K562 (cell line): ENCODE measurements at regions not wholly inside any gene's neighbourhood (a gene's known extent, or its start where the extent isn't known, plus 50 kb on each side); places are given as distances from the start of the nearest gene placed in this dataset.

Source experiments
- ATAC-seq: fragments of 200-7000 bp; cut with Tn5 transposase; 3 replicates; pipeline ENCODE4 v1.9.1; 2020; ENCODE audit warnings: moderate library complexity
- BruUV-seq: library from RNA; stranded (reverse); fragments of 400-500 nt; replicated peaks from 2 replicates; lab custom pipeline; 2021; lab: Mats Ljungman, UMichigan
- CTCF ChIA-PET: fragments of 300-600 bp; formaldehyde crosslinking; extraction: SDS; loops from one replicate; lab custom pipeline; 2021; ENCODE audit warnings: low intra/inter-chr PET ratio; lab: Yijun Ruan, JAX
- POLR2A ChIA-PET: fragments of 300-600, 350-650 bp; sonication (Branson Sonifier 250); formaldehyde crosslinking; extraction: SDS; loops from one replicate; lab custom pipeline; 2021; ENCODE audit warnings: antibody characterized with exemption, inconsistent platforms; lab: Yijun Ruan, JAX
- DNase-seq, 4 experiments: peaks; one replicate each; pipeline versions ENCODE4 v3.0.0 to v3.0.0-alpha.2; 2011 to 2018; ENCODE audit warnings: low spot score in 3 of 4, mixed read lengths in 3 of 4; ENCODE audit errors: extremely low read depth in 1 of 4
- FAIRE-seq: peaks from 2 replicates; lab custom pipeline; 2011; peaks lifted over from hg19 to GRCh38; lab: Jason Lieb, UNC
- H2AFZ ChIP-seq: 2 replicates; pipeline ENCODE4 v1.6.0; 2011; ENCODE audit warnings: low read depth, low read length, control low read depth, inconsistent platforms
- H3K27ac ChIP-seq: fragments of 200-600 bp; 3 replicates; pipeline ENCODE4 v1.8.0; 2011; ENCODE audit warnings: low read depth, mild to moderate bottlenecking, control low read depth, inconsistent platforms, low read length, moderate library complexity, mixed read lengths; ENCODE audit errors: extremely low read depth
- H3K27me3 ChIP-seq, 2 experiments: fragments of 300-600 bp in 1 of 2; 2 replicates in 1 of 2; 3 replicates in 1 of 2; pipeline versions ENCODE4 v1.6.0 to v1.8.0; 2011; ENCODE audit warnings: inconsistent platforms in 2 of 2, low read length in 2 of 2, mild to moderate bottlenecking in 1 of 2, mixed read lengths in 1 of 2, moderate library complexity in 1 of 2; ENCODE audit not compliant: control insufficient read depth in 2 of 2, insufficient read depth in 2 of 2
- H3K36me3 ChIP-seq: fragments of 300-600 bp; 3 replicates; pipeline ENCODE4 v1.8.0; 2011; ENCODE audit warnings: mild to moderate bottlenecking, low read length, inconsistent platforms; ENCODE audit not compliant: control insufficient read depth, insufficient read depth
- H3K4me1 ChIP-seq, 2 experiments: fragments of 200-600 bp in 1 of 2; replicated peaks in 1 of 2; 2 replicates in 1 of 2; 3 replicates in 1 of 2; pipeline versions ENCODE4 v1.5.1 to v1.8.0; 2011; ENCODE audit warnings: inconsistent platforms in 2 of 2, low read length in 2 of 2, mild to moderate bottlenecking in 1 of 2, mixed read lengths in 1 of 2, moderate library complexity in 1 of 2; ENCODE audit not compliant: control insufficient read depth in 2 of 2, insufficient read depth in 2 of 2
- H3K4me2 ChIP-seq: 2 replicates; pipeline ENCODE4 v1.6.1; 2011; ENCODE audit warnings: low read length, control low read depth, inconsistent platforms, mixed read lengths; ENCODE audit not compliant: insufficient read depth
- H3K4me3 ChIP-seq: fragments of 200-600 bp; sonication (generic), shearing (Covaris generic); 2 replicates; pipeline ENCODE4 v1.5.1; 2016; ENCODE audit warnings: control low read depth, inconsistent platforms
- H3K79me2 ChIP-seq: fragments of 200-600 bp; 3 replicates; pipeline ENCODE4 v1.8.0; 2011; ENCODE audit warnings: low read length, inconsistent platforms; ENCODE audit not compliant: control insufficient read depth, insufficient read depth
- H3K9ac ChIP-seq, 2 experiments: 2 replicates each; pipeline versions ENCODE4 v1.6.0 to v1.6.1; 2011; ENCODE audit warnings: low read depth in 2 of 2, low read length in 2 of 2, control low read depth in 1 of 2, inconsistent platforms in 1 of 2, mild to moderate bottlenecking in 1 of 2, mixed read lengths in 1 of 2; ENCODE audit not compliant: insufficient read depth in 1 of 2
- H3K9me1 ChIP-seq: one replicate; pipeline ENCODE4 v1.6.0; 2011; ENCODE audit warnings: inconsistent platforms, mild to moderate bottlenecking, low read length, moderate library complexity; ENCODE audit not compliant: control insufficient read depth, insufficient read depth
- H3K9me3 ChIP-seq: replicated peaks from 2 replicates; pipeline ENCODE4 v1.5.1; 2011; ENCODE audit warnings: low read depth, low read length, inconsistent platforms; ENCODE audit not compliant: control insufficient read depth, insufficient read depth
- H4K20me1 ChIP-seq: replicated peaks from 2 replicates; pipeline ENCODE4 v1.6.1; 2011; ENCODE audit warnings: low read length, inconsistent platforms, mixed read lengths; ENCODE audit not compliant: control insufficient read depth, insufficient read depth
- BHLHE40 ChIP-seq: IDR thresholded peaks from 2 replicates; pipeline ENCODE4 v1.6.1; 2011; ENCODE audit warnings: low read length, improper control_type of control experiment
- DPF2 ChIP-seq: fragments of 450-650 bp; IDR thresholded peaks from 2 replicates; pipeline ENCODE4 v1.6.1; 2016
- EGR1 ChIP-seq: fragments of 450-650 bp; conservative IDR thresholded peaks from 2 replicates; pipeline ENCODE4 v1.6.1; 2017; ENCODE audit warnings: mild to moderate bottlenecking
- FOS ChIP-seq: IDR thresholded peaks from 3 replicates; pipeline ENCODE4 v1.6.1; 2011; ENCODE audit not compliant: insufficient read length; ENCODE audit errors: extremely low read depth
- GABPA ChIP-seq: fragments of 200-800 bp; sonication (Bioruptor generic); conservative IDR thresholded peaks from 2 replicates; pipeline ENCODE4 v1.6.1; 2016; ENCODE audit warnings: low read depth, missing genetic modification characterization, missing compliant biosample characterization
- KLF1 ChIP-seq: fragments of 450-650 bp; IDR thresholded peaks from 2 replicates; pipeline ENCODE4 v1.6.1; 2016; ENCODE audit warnings: missing genetic modification characterization, missing compliant biosample characterization
- MTA3 ChIP-seq: fragments of 450-650 bp; formaldehyde crosslinking; IDR thresholded peaks from 2 replicates; pipeline ENCODE4 v1.6.1; 2017; ENCODE audit warnings: mild to moderate bottlenecking, borderline replicate concordance
- NR1H2 ChIP-seq: sonication (generic); formaldehyde crosslinking; IDR thresholded peaks from 2 replicates; pipeline ENCODE4 v1.4.0; 2020; ENCODE audit warnings: mild to moderate bottlenecking, missing genetic modification reagents
- NR2C1 ChIP-seq, 2 experiments: fragments of 450-650 bp; IDR thresholded peaks; 2 replicates each; pipeline ENCODE4 v1.6.1; 2017; ENCODE audit warnings: mild to moderate bottlenecking in 2 of 2, antibody characterized with exemption in 1 of 2, inconsistent platforms in 1 of 2, missing compliant biosample characterization in 1 of 2, missing genetic modification characterization in 1 of 2
- PHTF2 ChIP-seq: fragments of 250-450 bp; sonication (Bioruptor Pico); IDR thresholded peaks from 2 replicates; pipeline ENCODE4 v1.5.0; 2021; ENCODE audit warnings: mild to moderate bottlenecking
- POLR2G ChIP-seq: fragments of 200-400 bp; formaldehyde crosslinking; IDR thresholded peaks from 2 replicates; pipeline ENCODE4 v1.6.1; 2017; ENCODE audit warnings: low read depth, mild to moderate bottlenecking, antibody characterized with exemption, low read length, moderate library complexity
- RUNX1 ChIP-seq: sonication (generic); IDR thresholded peaks from 2 replicates; pipeline ENCODE4 v1.6.1; 2016; ENCODE audit warnings: antibody characterized with exemption, low read depth
- SIN3B ChIP-seq: fragments of 450-650 bp; IDR thresholded peaks from 2 replicates; pipeline ENCODE4 v1.6.1; 2017; ENCODE audit warnings: low read depth, mild to moderate bottlenecking, moderate library complexity
- ZNF174 ChIP-seq: fragments of 250-450 bp; sonication (Bioruptor Pico); IDR thresholded peaks from 2 replicates; pipeline ENCODE4 v1.4.0; 2020; ENCODE audit warnings: mild to moderate bottlenecking
- ZNF347 ChIP-seq: fragments of 450-650 bp; formaldehyde crosslinking; IDR thresholded peaks from 2 replicates; pipeline ENCODE4 v1.4.0; 2020; ENCODE audit warnings: low read depth, mild to moderate bottlenecking, moderate library complexity
- ZNF583 ChIP-seq: fragments of 250-450 bp; sonication (Bioruptor Pico); IDR thresholded peaks from 2 replicates; pipeline ENCODE4 v1.4.0; 2020
- WGBS: fragments of 100-300 bp; shearing (Covaris generic); methylation state at CpG from one replicate; pipeline ENCODE4 v1.1.6; 2016; ENCODE audit warnings: low coverage, mixed read lengths; ENCODE audit not compliant: insufficient coverage; ENCODE audit errors: missing lambda C conversion rate; 5-methylcytosine and 5-hydroxymethylcytosine counted together
- in situ Hi-C: fragments of 300-500 bp; cut with MboI; formaldehyde crosslinking; loops from 4 replicates; pipeline ENCODE4 v1.15.0; 2018; ENCODE audit warnings: inconsistent platforms, mixed read lengths
- intact Hi-C: fragments of 100-400 bp; cut with micrococcal nuclease; formaldehyde crosslinking; loops from 2 replicates; pipeline ENCODE4 v1.14.2; 2022
- TF ChIP-seq, protein P1 (sequence below): sonication (generic); formaldehyde crosslinking; IDR thresholded peaks from 2 replicates; pipeline ENCODE4 v1.8.0; 2023; ENCODE audit warnings: missing genetic modification reagents, mild to moderate bottlenecking, borderline replicate concordance

DNA sequence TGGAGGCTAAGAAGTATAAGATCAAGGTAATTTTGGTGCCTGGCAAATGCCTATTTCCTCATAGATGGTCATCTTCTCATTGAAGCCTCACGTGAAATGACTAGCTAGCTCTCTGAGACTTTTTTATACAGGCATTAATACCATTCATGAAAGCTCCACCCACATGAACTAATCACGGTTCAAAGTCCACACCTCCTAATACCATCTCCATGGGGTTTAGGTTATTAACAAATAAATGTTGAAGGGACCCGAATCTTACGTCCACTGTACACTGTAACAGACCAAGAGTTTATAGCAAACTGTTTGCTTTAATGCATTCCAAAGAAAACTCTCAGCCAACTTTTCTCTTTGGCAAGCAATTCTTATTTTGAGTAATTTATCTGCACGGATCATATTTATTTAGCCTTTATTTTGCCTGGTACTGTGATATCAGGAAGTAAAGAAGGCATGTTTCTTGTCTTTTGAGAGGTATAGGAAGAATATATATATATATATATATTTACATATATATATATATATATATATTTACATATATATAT, 296.1 kb upstream of the LRRC7 start:
- no peak overlapping the region for H2AFZ ChIP-seq
- 0% methylated on average over 5 of the region's 5 CpGs for WGBS
- POLR2A ChIA-PET = no interaction called here
- no peak for TF ChIP-seq ZNF583 (CRISPR knock-in tag)
- no peak for TF ChIP-seq MTA3
- TF ChIP-seq ZNF347 (CRISPR knock-in tag) = no peak
- no peak for TF ChIP-seq PHTF2 (CRISPR knock-in tag)
- no peak for TF ChIP-seq KLF1 (tag)
- no peak for TF ChIP-seq EGR1
- TF ChIP-seq GABPA (tag) = no peak
- no peak for TF ChIP-seq SIN3B
- TF ChIP-seq RUNX1 = no peak
- TF ChIP-seq, protein P1, sequence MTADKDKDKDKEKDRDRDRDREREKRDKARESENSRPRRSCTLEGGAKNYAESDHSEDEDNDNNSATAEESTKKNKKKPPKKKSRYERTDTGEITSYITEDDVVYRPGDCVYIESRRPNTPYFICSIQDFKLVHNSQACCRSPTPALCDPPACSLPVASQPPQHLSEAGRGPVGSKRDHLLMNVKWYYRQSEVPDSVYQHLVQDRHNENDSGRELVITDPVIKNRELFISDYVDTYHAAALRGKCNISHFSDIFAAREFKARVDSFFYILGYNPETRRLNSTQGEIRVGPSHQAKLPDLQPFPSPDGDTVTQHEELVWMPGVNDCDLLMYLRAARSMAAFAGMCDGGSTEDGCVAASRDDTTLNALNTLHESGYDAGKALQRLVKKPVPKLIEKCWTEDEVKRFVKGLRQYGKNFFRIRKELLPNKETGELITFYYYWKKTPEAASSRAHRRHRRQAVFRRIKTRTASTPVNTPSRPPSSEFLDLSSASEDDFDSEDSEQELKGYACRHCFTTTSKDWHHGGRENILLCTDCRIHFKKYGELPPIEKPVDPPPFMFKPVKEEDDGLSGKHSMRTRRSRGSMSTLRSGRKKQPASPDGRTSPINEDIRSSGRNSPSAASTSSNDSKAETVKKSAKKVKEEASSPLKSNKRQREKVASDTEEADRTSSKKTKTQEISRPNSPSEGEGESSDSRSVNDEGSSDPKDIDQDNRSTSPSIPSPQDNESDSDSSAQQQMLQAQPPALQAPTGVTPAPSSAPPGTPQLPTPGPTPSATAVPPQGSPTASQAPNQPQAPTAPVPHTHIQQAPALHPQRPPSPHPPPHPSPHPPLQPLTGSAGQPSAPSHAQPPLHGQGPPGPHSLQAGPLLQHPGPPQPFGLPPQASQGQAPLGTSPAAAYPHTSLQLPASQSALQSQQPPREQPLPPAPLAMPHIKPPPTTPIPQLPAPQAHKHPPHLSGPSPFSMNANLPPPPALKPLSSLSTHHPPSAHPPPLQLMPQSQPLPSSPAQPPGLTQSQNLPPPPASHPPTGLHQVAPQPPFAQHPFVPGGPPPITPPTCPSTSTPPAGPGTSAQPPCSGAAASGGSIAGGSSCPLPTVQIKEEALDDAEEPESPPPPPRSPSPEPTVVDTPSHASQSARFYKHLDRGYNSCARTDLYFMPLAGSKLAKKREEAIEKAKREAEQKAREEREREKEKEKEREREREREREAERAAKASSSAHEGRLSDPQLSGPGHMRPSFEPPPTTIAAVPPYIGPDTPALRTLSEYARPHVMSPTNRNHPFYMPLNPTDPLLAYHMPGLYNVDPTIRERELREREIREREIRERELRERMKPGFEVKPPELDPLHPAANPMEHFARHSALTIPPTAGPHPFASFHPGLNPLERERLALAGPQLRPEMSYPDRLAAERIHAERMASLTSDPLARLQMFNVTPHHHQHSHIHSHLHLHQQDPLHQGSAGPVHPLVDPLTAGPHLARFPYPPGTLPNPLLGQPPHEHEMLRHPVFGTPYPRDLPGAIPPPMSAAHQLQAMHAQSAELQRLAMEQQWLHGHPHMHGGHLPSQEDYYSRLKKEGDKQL = no peak
- no peak for TF ChIP-seq DPF2
- no peak for TF ChIP-seq BHLHE40
- TF ChIP-seq FOS = no peak
- no peak for TF ChIP-seq POLR2G
- TF ChIP-seq NR1H2 = no peak
- TF ChIP-seq ZNF174 = no peak
- no peak for TF ChIP-seq NR2C1 (IDR thresholded peaks at IDR 0.05)
- TF ChIP-seq NR2C1 (tag; IDR thresholded peaks at IDR 0.05) = no peak

More for the DNA sequence above, 296.1 kb upstream of the LRRC7 start:
- H3K4me2 ChIP-seq = no peak overlapping the region
- H3K9me3 ChIP-seq = no peaks in the 10 kb centered on the region
- intact Hi-C loops = no loop called here
- no peaks in the 10 kb centered on the region for H3K4me1 ChIP-seq
- FAIRE-seq (no peak), DNase-seq (no peak), ATAC-seq (no peak)
- CTCF ChIA-PET = no interaction called here
- H3K27ac ChIP-seq = no peak overlapping the region
- no TSS peak for BruUV-seq
- no peaks in the 10 kb centered on the region for H3K9me1 ChIP-seq
- H3K36me3 ChIP-seq = no peaks in the 10 kb centered on the region
- H3K4me3 ChIP-seq = no peak overlapping the region
- no peak overlapping the region for H3K9ac ChIP-seq
- in situ Hi-C loops = no loop called here
- H3K27me3 ChIP-seq = no peaks in the 10 kb centered on the region
- H4K20me1 ChIP-seq = no peaks in the 10 kb centered on the region
- no peaks in the 10 kb centered on the region for H3K79me2 ChIP-seq
